Sigmoid colon (tissue), 4 donors: ENCODE measurements at regions not wholly inside any gene's neighbourhood (a gene's known extent, or its start where the extent isn't known, plus 50 kb on each side); places are given as distances from the start of the nearest gene placed in this dataset.

Source experiments
- POLR2A ChIP-seq, 2 donors: fragments of 450-650 bp; IDR thresholded peaks; one replicate each; pipeline ENCODE4 v1.6.1; 2016; ENCODE audit warnings: antibody characterized with exemption in 2 of 2, mild to moderate bottlenecking in 2 of 2, moderate library complexity in 2 of 2
- POLR2AphosphoS5 ChIP-seq, 4 donors: sonication (generic); formaldehyde crosslinking; IDR thresholded peaks; one replicate each; pipeline ENCODE4 v1.6.1; 2017; ENCODE audit warnings: antibody characterized with exemption in 4 of 4
- TF ChIP-seq, protein P1 (sequence below), 4 experiments: fragments of 450-650 bp in 3 of 4; fragments of 200-600 bp in 1 of 4; IDR thresholded peaks; one replicate each; pipeline ENCODE4 v1.5.1; 2016 to 2019; ENCODE audit warnings: antibody characterized with exemption in 4 of 4, mild to moderate bottlenecking in 3 of 4, moderate library complexity in 2 of 4

- TF ChIP-seq, protein P1, sequence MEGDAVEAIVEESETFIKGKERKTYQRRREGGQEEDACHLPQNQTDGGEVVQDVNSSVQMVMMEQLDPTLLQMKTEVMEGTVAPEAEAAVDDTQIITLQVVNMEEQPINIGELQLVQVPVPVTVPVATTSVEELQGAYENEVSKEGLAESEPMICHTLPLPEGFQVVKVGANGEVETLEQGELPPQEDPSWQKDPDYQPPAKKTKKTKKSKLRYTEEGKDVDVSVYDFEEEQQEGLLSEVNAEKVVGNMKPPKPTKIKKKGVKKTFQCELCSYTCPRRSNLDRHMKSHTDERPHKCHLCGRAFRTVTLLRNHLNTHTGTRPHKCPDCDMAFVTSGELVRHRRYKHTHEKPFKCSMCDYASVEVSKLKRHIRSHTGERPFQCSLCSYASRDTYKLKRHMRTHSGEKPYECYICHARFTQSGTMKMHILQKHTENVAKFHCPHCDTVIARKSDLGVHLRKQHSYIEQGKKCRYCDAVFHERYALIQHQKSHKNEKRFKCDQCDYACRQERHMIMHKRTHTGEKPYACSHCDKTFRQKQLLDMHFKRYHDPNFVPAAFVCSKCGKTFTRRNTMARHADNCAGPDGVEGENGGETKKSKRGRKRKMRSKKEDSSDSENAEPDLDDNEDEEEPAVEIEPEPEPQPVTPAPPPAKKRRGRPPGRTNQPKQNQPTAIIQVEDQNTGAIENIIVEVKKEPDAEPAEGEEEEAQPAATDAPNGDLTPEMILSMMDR (IDR thresholded peaks at IDR 0.05) = no peak
- TF ChIP-seq POLR2A (IDR thresholded peaks at IDR 0.05) (no peak), POLR2AphosphoS5 (IDR thresholded peaks at IDR 0.05) (no peak)
Measured at GRCh38 chr3:76912841-76913383, 127.0 kb upstream of the ROBO2 start.
